ENCODE measurements at regions not wholly inside any gene's neighbourhood (a gene's known extent, or its start where the extent isn't known, plus 50 kb on each side); places are given as distances from the start of the nearest gene placed in this dataset.
"Not testable (repeated sequence)": the region's sequence is repeated elsewhere in the genome, so short reads cannot be mapped to it uniquely, and the experiment has no call there.

- ChIA-PET CTCF (no interaction called here), POLR2A (ENCODE audit: low non-redundant PET) (no interaction called here)
- no peaks in the 10 kb centered on the region for H3K9me3 ChIP-seq (ENCODE audit: low read depth, low read length, poor library complexity, severe bottlenecking)
- H3K36me3 ChIP-seq (ENCODE audit: insufficient read depth, low read length, poor library complexity, severe bottlenecking), result no peaks in the 10 kb centered on the region
- no peaks in the 10 kb centered on the region for H3K4me1 ChIP-seq (ENCODE audit: insufficient read depth, low read length, poor library complexity, severe bottlenecking)
- H3K27ac ChIP-seq (ENCODE audit: low read depth, low read length, poor library complexity, severe bottlenecking), result no peak overlapping the region
- no peak overlapping the region for H3K4me3 ChIP-seq (ENCODE audit: low read depth, low read length, poor library complexity, severe bottlenecking)
- intact Hi-C loops (cut with micrococcal nuclease; ENCODE audit: unreplicated experiment), result no loop called here
- TF ChIP-seq CTCF (conservative IDR thresholded peaks at IDR 0.05; ENCODE audit: low read depth, low read length), result no peak
- no peak for TF ChIP-seq EZH2 (IDR thresholded peaks at IDR 0.05; ENCODE audit: borderline replicate concordance, low read depth, low read length, poor library complexity, severe bottlenecking)
- BruUV-seq (replicated peaks), result no TSS peak
- no peaks in the 10 kb centered on the region for H3K27me3 ChIP-seq (replicated peaks; ENCODE audit: insufficient read depth, low read depth, low read length, poor library complexity)
- DNase-seq (ENCODE audit: low spot score), result no peak
These were observed 124.2 kb downstream of the ATP6V1G3 start for GRCh38 chr1:198416296-198416695.

GRCh38 chr1:198411240-198411639 is 129.2 kb downstream of the ATP6V1G3 start:
- no TSS peak for BruUV-seq (replicated peaks)
- H3K27me3 ChIP-seq (replicated peaks; ENCODE audit: insufficient read depth, low read depth, low read length, poor library complexity), result no peaks in the 10 kb centered on the region
- H3K4me1 ChIP-seq (ENCODE audit: insufficient read depth, low read length, poor library complexity, severe bottlenecking), result no peaks in the 10 kb centered on the region
- H3K36me3 ChIP-seq (ENCODE audit: insufficient read depth, low read length, poor library complexity, severe bottlenecking), result no peaks in the 10 kb centered on the region
- H3K9me3 ChIP-seq (ENCODE audit: low read depth, low read length, poor library complexity, severe bottlenecking), result no peaks in the 10 kb centered on the region
- no peak overlapping the region for H3K4me3 ChIP-seq (ENCODE audit: low read depth, low read length, poor library complexity, severe bottlenecking)
- ChIA-PET POLR2A (ENCODE audit: low non-redundant PET) (no interaction called here), CTCF (no interaction called here)
- no peak overlapping the region for H3K27ac ChIP-seq (ENCODE audit: low read depth, low read length, poor library complexity, severe bottlenecking)
- no peak for DNase-seq (ENCODE audit: low spot score)
- intact Hi-C loops (cut with micrococcal nuclease; ENCODE audit: unreplicated experiment), result no loop called here
- TF ChIP-seq CTCF (conservative IDR thresholded peaks at IDR 0.05; ENCODE audit: low read depth, low read length), result no peak
- TF ChIP-seq EZH2 (IDR thresholded peaks at IDR 0.05; ENCODE audit: borderline replicate concordance, low read depth, low read length, poor library complexity, severe bottlenecking), result no peak

- TF ChIP-seq CTCF (conservative IDR thresholded peaks at IDR 0.05; ENCODE audit: low read depth, low read length) (no peak), EZH2 (IDR thresholded peaks at IDR 0.05; ENCODE audit: borderline replicate concordance, low read depth, low read length, poor library complexity, severe bottlenecking) (no peak)
- H3K27ac ChIP-seq (ENCODE audit: low read depth, low read length, poor library complexity, severe bottlenecking), result no peak overlapping the region
- H3K4me1 ChIP-seq (ENCODE audit: insufficient read depth, low read length, poor library complexity, severe bottlenecking), result no peaks in the 10 kb centered on the region
- CTCF ChIA-PET, result no interaction called here
- no peaks in the 10 kb centered on the region for H3K36me3 ChIP-seq (ENCODE audit: insufficient read depth, low read length, poor library complexity, severe bottlenecking)
- no TSS peak for BruUV-seq (replicated peaks)
- intact Hi-C loops (cut with micrococcal nuclease; ENCODE audit: unreplicated experiment), result no loop called here
- H3K9me3 ChIP-seq (ENCODE audit: low read depth, low read length, poor library complexity, severe bottlenecking), result no peaks in the 10 kb centered on the region
- no peaks in the 10 kb centered on the region for H3K27me3 ChIP-seq (replicated peaks; ENCODE audit: insufficient read depth, low read depth, low read length, poor library complexity)
- DNase-seq (ENCODE audit: low spot score), result no peak
- POLR2A ChIA-PET (ENCODE audit: low non-redundant PET), result no interaction called here
- no peak overlapping the region for H3K4me3 ChIP-seq (ENCODE audit: low read depth, low read length, poor library complexity, severe bottlenecking)
These were observed 131.8 kb downstream of the ATP6V1G3 start for GRCh38 chr1:198408716-198409115.

GRCh38 chr1:198404632-198405031 is 135.8 kb downstream of the ATP6V1G3 start:
- H3K4me1 ChIP-seq (ENCODE audit: insufficient read depth, low read length, poor library complexity, severe bottlenecking); H3K27ac ChIP-seq (ENCODE audit: low read depth, low read length, poor library complexity, severe bottlenecking); BruUV-seq (replicated peaks); DNase-seq (ENCODE audit: low spot score); H3K9me3 ChIP-seq (ENCODE audit: low read depth, low read length, poor library complexity, severe bottlenecking); H3K4me3 ChIP-seq (ENCODE audit: low read depth, low read length, poor library complexity, severe bottlenecking); CTCF ChIA-PET; POLR2A ChIA-PET (ENCODE audit: low non-redundant PET); H3K36me3 ChIP-seq (ENCODE audit: insufficient read depth, low read length, poor library complexity, severe bottlenecking); H3K27me3 ChIP-seq (replicated peaks; ENCODE audit: insufficient read depth, low read depth, low read length, poor library complexity); intact Hi-C loops (cut with micrococcal nuclease; ENCODE audit: unreplicated experiment): not testable (repeated sequence)
